Suprapubic skin (tissue), 4 donors: ENCODE measurements at regions not wholly inside any gene's neighbourhood (a gene's known extent, or its start where the extent isn't known, plus 50 kb on each side); places are given as distances from the start of the nearest gene placed in this dataset.

Experiments
- DNase-seq, 2 donors: peaks; one replicate each; pipeline ENCODE4 v3.0.0-alpha.2; 2019; ENCODE audit warnings: low spot score in 2 of 2
- H3K27ac ChIP-seq: fragments of 200-600 bp; sonication (generic); one replicate; pipeline ENCODE4 v1.5.1; 2019
- H3K27me3 ChIP-seq: fragments of 200-600 bp; sonication (generic); one replicate; pipeline ENCODE4 v1.5.1; 2019
- H3K36me3 ChIP-seq: fragments of 200-600 bp; sonication (generic); one replicate; pipeline ENCODE4 v1.5.1; 2019
- H3K4me1 ChIP-seq: fragments of 200-600 bp; sonication (generic); one replicate; pipeline ENCODE4 v1.5.1; 2019
- H3K4me3 ChIP-seq: fragments of 200-600 bp; sonication (generic); one replicate; pipeline ENCODE4 v1.5.1; 2019; ENCODE audit warnings: mild to moderate bottlenecking
- H3K9me3 ChIP-seq: fragments of 200-600 bp; sonication (generic); one replicate; pipeline ENCODE4 v1.5.1; 2019
- EP300 ChIP-seq: sonication (generic); formaldehyde crosslinking; IDR thresholded peaks from one replicate; pipeline ENCODE4 v1.6.1; 2017; ENCODE audit warnings: antibody characterized with exemption
- POLR2A ChIP-seq, 2 donors: fragments of 450-650 bp; IDR thresholded peaks; one replicate each; pipeline ENCODE4 v1.6.1; 2017; ENCODE audit warnings: antibody characterized with exemption in 2 of 2, mild to moderate bottlenecking in 2 of 2, moderate library complexity in 2 of 2
- POLR2AphosphoS5 ChIP-seq, 3 donors: sonication (generic); formaldehyde crosslinking; IDR thresholded peaks; one replicate each; pipeline ENCODE4 v1.6.1; 2017; ENCODE audit warnings: antibody characterized with exemption in 3 of 3
- WGBS: methylation state at CpG from one replicate; pipeline ENCODE4 v1.1.5; 2018; 5-methylcytosine and 5-hydroxymethylcytosine counted together
- TF ChIP-seq, protein P1 (sequence below), 2 donors: fragments of 200-600 bp in 1 of 2; fragments of 450-650 bp in 1 of 2; sonication (generic) in 1 of 2; IDR thresholded peaks; one replicate each; pipeline ENCODE4 v1.5.1; 2016 to 2019; ENCODE audit warnings: antibody characterized with exemption in 2 of 2, mild to moderate bottlenecking in 1 of 2, moderate library complexity in 1 of 2

DNA sequence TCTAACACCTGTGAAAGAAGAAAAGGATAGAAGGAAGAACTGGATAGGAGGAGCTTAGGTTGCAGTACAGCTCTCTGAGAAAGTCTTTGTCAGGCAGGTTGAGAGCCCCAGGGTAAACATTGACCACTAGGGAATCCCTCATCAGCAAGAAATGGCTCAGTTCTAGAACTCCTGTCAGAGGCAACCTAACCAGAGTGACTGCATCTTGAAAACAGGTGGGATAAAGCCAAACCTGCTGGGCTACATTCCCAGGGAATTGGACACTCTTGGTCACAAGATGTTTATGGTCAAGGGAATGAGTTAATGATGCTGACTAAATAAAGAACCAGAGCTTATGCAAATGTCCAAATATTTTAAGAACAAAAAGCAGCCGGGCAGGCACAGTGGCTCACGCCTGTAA lies 108.3 kb upstream of the MED14 start:
- no peak for DNase-seq
- H3K4me1 ChIP-seq, result no peaks in the 10 kb centered on the region
- TF ChIP-seq POLR2AphosphoS5 (IDR thresholded peaks at IDR 0.05), result no peak
- TF ChIP-seq, protein P1, sequence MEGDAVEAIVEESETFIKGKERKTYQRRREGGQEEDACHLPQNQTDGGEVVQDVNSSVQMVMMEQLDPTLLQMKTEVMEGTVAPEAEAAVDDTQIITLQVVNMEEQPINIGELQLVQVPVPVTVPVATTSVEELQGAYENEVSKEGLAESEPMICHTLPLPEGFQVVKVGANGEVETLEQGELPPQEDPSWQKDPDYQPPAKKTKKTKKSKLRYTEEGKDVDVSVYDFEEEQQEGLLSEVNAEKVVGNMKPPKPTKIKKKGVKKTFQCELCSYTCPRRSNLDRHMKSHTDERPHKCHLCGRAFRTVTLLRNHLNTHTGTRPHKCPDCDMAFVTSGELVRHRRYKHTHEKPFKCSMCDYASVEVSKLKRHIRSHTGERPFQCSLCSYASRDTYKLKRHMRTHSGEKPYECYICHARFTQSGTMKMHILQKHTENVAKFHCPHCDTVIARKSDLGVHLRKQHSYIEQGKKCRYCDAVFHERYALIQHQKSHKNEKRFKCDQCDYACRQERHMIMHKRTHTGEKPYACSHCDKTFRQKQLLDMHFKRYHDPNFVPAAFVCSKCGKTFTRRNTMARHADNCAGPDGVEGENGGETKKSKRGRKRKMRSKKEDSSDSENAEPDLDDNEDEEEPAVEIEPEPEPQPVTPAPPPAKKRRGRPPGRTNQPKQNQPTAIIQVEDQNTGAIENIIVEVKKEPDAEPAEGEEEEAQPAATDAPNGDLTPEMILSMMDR (IDR thresholded peaks at IDR 0.05), result no peak
- no peak for TF ChIP-seq POLR2A (IDR thresholded peaks at IDR 0.05)
- no peak for TF ChIP-seq EP300
- H3K36me3 ChIP-seq, result no peaks in the 10 kb centered on the region
- H3K9me3 ChIP-seq, result no peaks in the 10 kb centered on the region
- H3K27ac ChIP-seq, result no peak overlapping the region
- WGBS, result 89% methylated on average over 2 of the region's 2 CpGs
- H3K27me3 ChIP-seq, result no peaks in the 10 kb centered on the region
- H3K4me3 ChIP-seq, result no peak overlapping the region

DNA sequence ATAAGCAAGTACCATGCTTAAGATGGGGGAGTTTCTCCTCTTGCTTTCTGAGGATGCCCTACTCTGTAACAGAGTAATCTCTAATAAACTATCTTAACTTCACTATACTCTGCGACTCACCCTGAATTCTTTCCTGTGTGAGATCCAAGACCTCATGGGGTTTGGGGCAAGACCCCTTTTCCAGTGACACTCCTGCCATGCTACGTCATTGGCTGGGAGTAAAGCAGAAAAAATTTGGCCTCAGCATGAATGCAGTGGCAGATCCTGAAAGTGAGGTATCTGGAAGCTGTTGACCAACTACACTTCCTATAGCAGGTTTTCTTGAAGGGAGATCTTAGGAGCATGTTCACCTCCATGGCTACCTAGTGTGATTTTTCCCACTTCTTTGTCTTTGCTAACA lies 109.1 kb upstream of the MED14 start:
- no peak overlapping the region for H3K4me3 ChIP-seq
- H3K4me1 ChIP-seq, result no peaks in the 10 kb centered on the region
- DNase-seq, result no peak
- no peaks in the 10 kb centered on the region for H3K27me3 ChIP-seq
- WGBS, result 82% methylated on average over 2 of the region's 2 CpGs
- H3K9me3 ChIP-seq, result no peaks in the 10 kb centered on the region
- TF ChIP-seq EP300 (no peak), POLR2A (IDR thresholded peaks at IDR 0.05) (no peak), POLR2AphosphoS5 (IDR thresholded peaks at IDR 0.05) (no peak)
- TF ChIP-seq, protein P1 (IDR thresholded peaks at IDR 0.05), result no peak
- no peak overlapping the region for H3K27ac ChIP-seq
- H3K36me3 ChIP-seq, result no peaks in the 10 kb centered on the region

DNA sequence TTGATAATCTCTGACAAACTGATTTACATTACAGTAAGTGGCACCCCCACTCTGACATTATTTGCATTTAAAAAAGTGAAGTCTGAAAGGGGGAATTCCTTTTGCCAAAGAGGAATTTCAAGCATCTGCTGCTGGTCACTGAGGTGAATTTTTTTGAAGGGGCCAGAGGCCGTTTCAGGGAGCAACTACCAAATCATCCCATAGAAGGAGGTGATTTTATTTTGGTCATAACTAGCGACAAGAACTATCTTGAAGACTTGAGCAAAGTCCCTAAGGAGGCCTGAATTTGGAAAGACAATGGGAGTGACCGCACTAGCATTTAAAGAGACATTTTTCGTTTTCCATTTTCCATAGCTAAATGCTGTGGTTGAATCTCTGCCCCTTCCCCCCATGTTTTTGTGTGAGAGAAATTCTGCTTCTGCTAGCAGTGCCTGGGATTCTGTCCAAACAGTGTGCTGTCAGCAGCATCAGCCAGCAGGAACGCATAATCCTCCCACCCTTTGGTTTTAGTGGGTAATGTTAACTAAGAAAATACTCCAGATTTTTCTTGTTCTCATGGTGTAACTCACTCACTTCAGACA lies 110.1 kb upstream of the MED14 start:
- 21% methylated on average over 5 of the region's 5 CpGs for WGBS
- H3K4me1 ChIP-seq, result no peaks in the 10 kb centered on the region
- H3K4me3 ChIP-seq, result no peak overlapping the region
- H3K27ac ChIP-seq, result no peak overlapping the region
- H3K27me3 ChIP-seq, result no peaks in the 10 kb centered on the region
- no peak for DNase-seq
- H3K36me3 ChIP-seq, result no peaks in the 10 kb centered on the region
- H3K9me3 ChIP-seq, result no peaks in the 10 kb centered on the region
- TF ChIP-seq POLR2AphosphoS5 (IDR thresholded peaks at IDR 0.05) (no peak), POLR2A (IDR thresholded peaks at IDR 0.05) (no peak), EP300 (no peak)
- TF ChIP-seq, protein P1 (IDR thresholded peaks at IDR 0.05), result no peak

DNA sequence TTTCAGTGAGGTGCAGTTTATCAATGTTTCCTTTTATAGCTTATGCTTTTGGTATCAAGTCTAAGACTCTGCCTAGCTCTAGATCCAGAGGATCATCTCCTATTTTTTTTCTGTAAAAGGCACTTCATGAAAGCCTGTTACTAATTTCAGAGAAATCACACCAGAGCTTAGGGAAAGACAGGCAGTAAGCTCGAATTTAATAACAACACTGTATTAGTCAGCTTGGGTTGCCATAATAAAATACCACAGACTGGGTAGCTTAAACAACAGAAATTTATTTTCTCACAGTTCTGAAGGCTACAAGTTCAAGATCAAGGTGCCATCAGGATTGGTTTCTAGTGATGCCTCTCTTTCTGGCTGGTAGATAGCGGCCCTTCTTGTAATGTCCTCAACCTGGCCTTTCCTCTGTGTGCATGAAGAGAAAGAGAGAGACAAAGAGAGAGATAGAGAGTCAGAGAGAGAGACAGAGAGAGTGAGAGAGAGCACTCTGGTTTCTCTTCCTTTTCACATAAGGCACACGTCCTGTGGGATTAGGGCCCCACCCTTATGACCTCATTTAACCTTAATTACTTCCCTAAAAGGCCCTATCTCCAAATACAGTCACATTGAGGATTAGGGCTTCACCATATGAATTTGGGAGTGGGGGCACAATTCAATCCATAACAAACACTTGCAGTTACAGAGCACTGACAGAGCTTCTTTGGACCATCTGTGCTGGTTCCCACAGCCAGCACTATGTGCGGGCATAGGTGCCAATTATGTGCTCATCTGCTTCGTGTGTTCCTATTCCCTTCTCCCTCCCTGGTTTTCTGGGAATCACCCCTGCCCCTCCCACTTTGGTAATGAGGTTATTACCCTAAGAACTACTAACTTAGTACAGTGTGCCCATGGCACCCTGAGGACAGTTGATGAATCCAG lies 114.8 kb upstream of the MED14 start:
- TF ChIP-seq POLR2AphosphoS5 (IDR thresholded peaks at IDR 0.05) (no peak), POLR2A (IDR thresholded peaks at IDR 0.05) (no peak), EP300 (no peak)
- TF ChIP-seq, protein P1 (IDR thresholded peaks at IDR 0.05), result no peak
- H3K4me1 ChIP-seq, result no peaks in the 10 kb centered on the region
- H3K27ac ChIP-seq, result no peak overlapping the region
- DNase-seq, result no peak
- 56% methylated on average over 5 of the region's 5 CpGs for WGBS
- no peak overlapping the region for H3K4me3 ChIP-seq
- H3K9me3 ChIP-seq, result no peaks in the 10 kb centered on the region
- H3K36me3 ChIP-seq, result no peaks in the 10 kb centered on the region
- no peaks in the 10 kb centered on the region for H3K27me3 ChIP-seq

DNA sequence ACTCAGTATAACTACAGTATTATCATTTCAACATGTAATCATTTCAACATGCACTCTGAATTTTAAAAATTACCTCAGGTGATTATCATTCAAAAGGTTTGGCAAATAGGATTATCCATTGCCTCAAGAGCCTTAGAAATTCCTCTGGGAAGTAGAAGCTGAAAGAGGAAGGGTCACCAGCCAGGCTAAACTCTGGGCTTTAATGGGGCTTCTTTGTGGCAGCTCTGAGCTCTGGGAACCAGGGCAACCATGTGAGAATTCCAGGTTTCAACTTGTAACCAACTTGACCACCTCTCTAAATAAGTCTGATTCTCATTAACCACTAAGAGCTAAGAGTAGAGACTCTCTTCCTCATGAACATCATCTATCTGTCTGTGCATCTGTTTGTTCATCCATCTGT lies 117.2 kb upstream of the MED14 start:
- H3K4me1 ChIP-seq, result no peaks in the 10 kb centered on the region
- TF ChIP-seq POLR2A (IDR thresholded peaks at IDR 0.05), result no peak
- no peak for TF ChIP-seq EP300
- TF ChIP-seq, protein P1 (IDR thresholded peaks at IDR 0.05), result no peak
- no peak for TF ChIP-seq POLR2AphosphoS5 (IDR thresholded peaks at IDR 0.05)
- no peaks in the 10 kb centered on the region for H3K9me3 ChIP-seq
- H3K36me3 ChIP-seq, result no peaks in the 10 kb centered on the region
- H3K27ac ChIP-seq, result no peak overlapping the region
- H3K27me3 ChIP-seq, result no peaks in the 10 kb centered on the region
- no peak overlapping the region for H3K4me3 ChIP-seq
- no peak for DNase-seq
